NCI-H2107 (cell line): ENCODE measurements at regions not wholly inside any gene's neighbourhood (a gene's known extent, or its start where the extent isn't known, plus 50 kb on each side); places are given as distances from the start of the nearest gene placed in this dataset.

Experiments
- DNase-seq: peaks from one replicate; lab custom pipeline; 2025; lab: John Stamatoyannopoulos, UW

DNA sequence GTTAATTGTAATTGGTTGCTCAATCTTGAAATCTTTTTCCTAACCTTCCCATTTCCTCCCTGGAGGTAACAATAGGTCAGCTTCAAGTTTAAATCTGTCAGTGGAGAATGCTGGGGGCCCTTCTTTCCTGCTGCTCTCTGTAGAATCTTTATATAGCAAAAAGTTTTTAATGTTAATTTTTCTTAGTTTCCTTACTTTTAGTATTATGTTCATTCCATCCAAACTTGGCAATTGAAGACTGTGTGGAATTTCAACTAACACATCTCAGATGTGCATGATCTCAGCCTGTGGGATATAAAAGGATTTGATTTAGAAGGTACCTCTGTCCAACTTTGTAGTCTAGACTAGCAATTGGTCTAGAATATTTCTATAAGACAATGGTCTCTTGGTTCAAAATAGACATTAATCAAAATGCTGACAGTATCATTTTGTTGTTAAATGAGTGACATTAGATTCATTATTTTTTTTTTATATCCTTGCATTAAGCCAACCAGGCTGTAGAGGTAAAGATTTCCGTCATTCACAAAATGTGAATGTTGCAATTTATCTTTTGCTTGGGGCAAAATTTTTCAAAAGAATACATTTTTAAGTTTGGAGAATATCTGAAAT lies 100.4 kb upstream of the SEMA3A start:
- DNase-seq = no peak

DNA sequence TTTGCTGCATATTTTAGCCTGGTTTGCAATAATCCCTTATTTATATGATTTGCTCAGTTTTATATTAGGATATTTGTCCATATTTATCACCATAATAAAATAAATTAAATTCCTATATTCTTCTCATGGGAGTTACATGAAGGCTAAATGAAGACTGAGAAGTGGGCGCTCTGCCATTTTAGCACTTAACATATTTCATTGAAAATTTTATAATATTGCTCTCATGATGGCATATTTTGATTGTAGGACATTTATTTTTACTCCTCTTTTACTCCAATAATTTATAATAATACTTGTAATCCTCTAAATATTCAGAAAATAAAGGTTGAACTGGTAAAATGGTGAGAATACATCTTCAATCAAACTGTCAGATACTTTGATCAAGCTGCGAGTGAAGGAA lies 99.8 kb upstream of the SEMA3A start:
- no peak for DNase-seq

DNA sequence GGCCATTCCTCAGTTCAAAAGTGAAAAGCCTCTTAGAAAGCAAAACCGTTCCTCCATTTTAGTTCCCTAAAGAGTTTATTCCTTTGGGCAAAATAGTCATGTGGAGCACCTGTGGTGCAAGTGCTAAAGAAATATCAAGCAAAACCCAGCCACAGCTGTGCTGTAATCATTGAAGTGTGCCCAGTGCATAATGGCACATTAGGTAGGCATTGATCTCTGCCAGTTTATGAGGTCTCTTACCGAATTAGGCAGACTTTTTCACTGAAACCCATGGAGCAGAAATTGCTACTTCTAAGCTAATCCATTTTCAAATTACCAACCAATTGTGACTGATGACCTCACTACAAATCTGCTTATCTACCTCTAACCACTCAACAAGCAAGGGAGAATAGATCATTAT lies 97.2 kb upstream of the SEMA3A start:
- peak; percentile 74 for DNase-seq

DNA sequence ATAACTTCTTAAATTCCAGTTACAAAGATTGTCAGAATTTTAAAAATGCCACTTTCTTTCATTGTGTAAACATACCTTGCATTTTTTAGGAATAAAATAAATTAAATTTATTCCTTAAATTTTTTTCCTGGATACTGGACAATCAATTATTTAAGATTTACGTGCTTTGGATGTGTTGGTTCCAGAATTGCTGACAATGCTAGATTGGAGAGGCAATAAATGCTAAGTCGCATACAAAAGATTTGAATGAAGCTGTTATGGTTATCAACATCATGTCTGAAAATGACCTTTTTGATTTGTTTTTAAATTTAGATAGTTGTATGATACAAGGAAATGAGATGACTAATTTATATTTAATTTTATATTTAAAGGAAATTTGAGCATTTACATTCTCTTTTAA lies 89.2 kb upstream of the SEMA3A start:
- no peak for DNase-seq

DNA sequence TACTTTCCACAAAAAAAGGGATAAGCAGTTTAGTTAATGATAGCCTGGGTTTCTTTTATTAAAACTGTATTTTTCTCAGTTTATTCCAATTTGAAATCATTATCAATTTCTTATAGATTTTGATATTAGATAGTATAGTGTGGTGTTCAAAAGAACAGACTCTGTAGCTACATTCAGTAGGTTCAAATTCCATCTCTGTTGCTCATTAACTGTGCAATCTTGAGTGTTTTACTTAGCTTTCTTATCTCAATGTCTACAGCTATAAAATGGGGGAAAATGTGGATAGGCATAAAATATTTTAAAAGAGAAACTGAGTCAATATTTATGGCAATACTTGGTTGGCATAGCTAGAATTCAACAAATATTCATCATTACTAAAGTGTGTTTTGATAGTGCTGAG lies 86.9 kb upstream of the SEMA3A start:
- no peak for DNase-seq

DNA sequence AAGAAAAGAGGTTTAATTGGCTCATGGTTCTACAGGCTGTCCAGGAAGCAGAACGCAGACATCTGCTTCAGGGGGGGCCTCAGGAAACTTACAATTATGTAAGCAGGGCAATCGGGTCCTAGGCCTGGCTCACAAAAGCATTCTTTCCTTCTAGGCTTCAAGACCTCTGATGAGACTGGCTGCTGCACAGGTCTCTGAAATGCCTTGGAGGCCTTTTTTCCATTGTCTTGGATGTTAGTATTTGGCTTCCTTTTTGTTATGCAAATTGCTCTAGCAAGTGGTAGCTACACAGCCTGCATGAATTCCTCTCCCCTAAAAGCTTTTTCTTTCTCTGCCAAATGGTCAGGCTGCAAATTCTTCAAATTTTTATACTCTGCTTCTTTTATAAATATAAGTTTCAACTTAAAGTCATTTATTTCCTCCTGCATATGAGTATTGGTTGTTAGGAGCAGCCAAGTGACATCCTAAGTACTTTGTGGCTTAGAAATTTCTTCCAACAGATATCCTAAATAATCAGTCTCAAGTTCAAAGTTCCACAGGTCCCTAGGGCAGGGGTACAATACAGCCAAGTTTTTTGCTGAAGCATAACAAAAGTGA lies 83.1 kb upstream of the SEMA3A start:
- DNase-seq = no peak

DNA sequence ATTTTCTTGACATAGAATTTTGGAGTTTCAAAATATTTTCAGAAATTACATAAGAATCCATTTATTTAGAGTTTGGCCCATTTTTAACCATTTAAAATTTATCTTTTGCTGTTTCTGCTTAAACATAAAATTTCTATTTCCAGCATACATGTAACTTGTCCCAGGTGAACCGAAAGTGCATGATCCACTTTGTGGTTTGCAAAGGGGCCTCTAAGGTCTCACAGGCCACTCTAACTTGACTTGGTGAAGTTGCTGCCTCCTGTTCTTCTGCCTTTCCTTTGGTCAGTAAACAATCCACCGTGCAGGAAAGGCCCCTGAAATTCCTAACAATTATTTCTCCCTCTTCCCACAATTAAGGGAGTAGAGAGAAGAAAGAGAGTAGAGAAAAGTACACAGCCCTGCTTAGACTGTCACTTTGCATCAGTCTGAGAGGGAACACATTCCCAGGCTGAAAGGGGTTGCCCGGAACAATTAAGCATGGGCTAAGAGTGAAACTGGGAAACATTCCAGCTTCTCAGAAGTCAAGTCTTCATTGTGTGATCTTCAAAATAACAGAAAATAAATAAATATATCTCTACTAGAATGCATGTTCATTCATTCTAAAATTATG lies 79.5 kb upstream of the SEMA3A start:
- peak; percentile 6 for DNase-seq

DNA sequence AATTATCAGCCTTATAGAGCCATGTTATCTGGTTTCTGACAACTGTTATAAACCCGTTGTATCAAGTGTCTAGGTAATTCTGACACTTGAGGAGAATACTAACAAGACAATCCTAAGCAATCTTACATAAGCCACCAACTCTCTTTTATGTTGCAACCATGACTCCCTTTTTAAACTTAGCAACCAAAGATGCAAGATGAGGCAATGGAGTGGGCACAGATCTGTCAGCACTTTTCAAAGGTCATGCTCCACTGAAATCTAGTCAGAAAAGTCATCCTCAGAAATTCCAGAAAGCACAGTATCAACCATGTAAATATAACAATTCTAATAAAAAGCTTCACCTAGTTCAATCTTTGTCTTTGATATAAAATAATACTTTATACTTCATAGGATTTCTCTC lies 77.0 kb upstream of the SEMA3A start:
- DNase-seq = no peak

DNA sequence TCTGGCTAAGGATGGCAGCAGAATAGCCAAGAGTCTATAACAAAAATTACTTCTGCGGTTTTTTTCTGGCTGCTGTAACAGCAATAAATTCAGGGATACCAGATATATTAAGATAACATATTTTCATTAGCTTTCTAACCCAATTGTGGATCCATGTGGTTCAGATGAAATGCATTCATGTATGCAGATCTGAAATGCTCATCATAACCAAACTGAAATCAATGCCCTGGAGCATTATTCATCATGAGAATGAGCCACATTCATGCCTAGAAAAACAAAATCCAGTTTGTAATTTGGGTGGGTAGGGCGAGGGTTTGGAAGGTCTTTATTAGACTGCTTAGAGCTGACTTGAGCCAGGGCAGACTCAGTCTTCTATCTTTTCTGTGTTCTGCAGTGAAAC lies 69.8 kb upstream of the SEMA3A start:
- no peak for DNase-seq

DNA sequence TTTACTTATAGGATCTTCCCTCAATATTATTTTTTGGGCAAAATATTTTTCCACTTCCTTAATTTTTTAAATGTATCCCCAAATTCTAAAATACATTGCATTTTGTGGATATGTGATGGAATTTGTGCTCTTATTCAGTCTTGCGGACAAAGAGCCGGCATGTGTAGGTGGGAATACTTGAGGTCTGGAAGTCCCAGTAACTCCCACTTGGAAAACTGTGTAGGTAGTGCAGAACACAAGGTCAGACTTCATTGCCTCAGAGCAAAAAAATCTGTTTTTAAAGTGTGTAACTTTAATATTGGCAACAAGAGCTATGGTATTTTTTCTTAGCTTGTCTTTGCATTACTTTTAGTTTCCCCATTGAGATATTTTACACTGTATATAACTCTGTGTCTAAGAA lies 68.5 kb upstream of the SEMA3A start:
- no peak for DNase-seq

DNA sequence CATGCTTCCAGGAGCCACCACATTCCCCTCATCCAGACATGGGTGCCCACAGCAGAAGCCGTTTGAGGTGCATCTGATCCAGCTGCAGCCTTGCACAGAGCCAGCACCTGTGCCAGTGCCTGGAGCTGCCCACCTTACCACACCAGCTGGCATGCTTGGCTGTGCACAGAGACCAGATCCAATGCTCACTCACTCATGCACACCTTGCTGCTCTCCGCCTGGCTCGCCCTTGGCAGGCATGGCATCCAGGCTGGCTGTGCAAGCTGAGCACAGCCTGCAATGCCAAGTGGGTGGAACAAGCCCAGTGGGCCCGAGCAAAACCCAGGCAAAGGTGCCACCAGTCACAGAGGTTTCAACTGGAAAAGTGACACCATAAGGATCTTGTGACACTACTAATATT lies 66.9 kb upstream of the SEMA3A start:
- no peak for DNase-seq

DNA sequence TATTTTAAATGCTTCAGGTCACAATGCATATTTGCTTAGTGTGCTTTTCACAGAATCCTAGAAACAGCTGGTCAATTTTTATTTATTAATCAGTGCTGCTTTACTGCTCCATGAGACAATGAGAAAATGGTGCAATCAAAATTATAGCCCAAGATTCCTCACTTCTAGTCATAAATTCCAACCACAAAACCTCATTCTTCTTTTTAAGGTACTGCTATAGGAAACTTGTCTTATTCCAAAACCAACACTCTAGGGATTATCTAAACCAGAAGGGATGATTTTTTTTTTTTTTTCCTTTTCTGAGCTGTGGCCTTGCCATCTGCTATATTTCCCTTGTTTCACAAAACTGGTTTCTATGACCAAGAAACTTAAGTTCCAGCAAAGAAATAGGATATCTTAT lies 64.0 kb upstream of the SEMA3A start:
- DNase-seq = no peak

DNA sequence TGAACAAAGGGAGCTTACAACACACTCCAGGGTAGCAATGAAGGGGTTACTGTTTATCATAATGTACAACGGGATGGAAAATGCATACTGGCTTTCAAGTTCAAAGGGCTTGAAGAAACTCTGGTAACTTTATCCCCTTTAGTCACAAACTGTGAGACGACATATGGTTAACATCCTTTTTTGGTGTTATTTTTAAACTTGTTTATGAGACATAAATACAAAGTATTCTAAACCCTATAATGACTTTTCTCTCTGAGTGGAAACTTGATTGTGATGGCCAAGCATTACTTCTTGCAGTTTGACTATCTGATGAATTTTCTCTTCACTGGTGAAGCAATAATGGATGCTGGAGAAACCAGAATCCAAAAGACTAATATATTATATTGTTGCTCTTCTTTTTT lies 62.0 kb upstream of the SEMA3A start:
- no peak for DNase-seq

DNA sequence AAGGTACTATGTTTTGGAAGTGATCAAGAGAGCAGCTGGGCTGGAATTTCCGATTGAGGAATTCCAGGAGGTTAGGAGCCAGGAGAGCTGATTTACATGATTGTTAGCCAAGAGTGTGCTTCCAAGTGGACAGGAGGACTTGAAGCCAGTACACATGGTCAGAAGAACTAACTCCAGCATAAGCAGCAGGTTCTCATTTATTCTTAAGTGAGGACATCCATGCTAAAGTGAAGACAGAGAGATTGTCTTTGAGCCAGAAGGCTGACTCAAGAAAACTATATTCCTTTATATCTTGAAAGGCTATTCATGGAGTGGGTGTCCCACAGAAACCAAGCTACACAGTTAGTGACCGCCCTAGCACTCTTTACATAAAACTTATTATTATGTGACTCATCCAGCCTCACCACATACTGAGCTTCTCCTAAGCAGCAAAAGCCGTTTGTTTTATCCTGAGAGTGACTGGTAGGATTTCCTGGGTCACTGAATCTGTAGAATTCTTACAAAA lies 56.7 kb upstream of the SEMA3A start:
- no peak for DNase-seq

DNA sequence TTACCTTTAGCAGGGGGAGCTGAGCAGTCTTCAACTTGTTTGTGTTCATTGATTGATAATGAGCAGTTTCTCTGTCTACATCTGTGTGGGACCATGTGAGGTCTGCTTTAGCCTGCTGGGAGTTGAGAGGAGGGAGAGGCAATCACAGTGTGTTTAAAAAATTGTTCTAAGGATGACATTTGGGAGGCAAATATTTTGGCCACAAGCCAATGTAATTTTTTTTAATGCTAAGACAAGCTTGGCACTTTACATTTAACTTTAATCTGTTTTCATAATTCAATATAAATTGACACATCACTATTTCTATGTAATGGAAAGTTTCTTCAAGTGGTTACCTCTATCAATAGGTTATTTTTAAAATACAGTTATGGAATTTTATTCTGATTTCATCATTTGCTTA lies 55.9 kb upstream of the SEMA3A start:
- DNase-seq = no peak

DNA sequence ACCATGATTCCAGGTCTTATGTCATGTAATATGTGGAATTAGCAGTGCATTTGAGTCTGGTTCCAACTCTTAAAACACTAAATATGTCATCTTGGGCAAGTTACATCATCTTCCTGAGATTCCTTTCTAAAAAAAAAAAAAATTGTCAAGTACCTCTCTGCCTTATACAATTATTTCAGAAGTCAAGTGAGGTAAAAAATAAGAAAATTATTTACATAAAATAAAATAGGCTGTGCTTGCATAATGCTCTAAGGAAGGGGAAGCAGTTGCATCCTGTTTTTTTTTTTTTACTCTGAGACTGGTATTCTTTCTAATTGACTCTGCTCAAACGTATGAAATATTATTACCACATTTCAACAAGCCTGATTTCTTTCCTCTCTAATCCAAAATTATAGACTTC lies 55.1 kb upstream of the SEMA3A start:
- no peak for DNase-seq

DNA sequence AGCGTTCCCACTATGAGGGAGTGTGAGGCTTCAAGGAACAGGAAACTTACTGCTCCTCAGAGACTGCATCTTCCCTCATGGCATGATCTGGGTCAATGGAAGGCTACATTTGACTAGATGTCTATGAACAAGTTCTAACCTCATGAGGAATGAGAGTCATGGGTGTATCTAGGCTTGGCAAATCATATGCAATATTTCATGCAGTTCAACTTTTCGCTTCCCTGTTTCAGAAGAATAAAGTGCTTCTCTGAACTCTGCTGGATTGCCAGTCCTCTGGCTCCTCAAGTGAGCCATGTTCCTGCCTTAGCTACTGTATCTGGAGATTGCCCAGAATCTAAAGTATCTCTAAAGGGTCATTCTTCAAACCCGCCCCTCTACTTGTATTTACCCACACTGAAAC lies 54.3 kb upstream of the SEMA3A start:
- DNase-seq = no peak

DNA sequence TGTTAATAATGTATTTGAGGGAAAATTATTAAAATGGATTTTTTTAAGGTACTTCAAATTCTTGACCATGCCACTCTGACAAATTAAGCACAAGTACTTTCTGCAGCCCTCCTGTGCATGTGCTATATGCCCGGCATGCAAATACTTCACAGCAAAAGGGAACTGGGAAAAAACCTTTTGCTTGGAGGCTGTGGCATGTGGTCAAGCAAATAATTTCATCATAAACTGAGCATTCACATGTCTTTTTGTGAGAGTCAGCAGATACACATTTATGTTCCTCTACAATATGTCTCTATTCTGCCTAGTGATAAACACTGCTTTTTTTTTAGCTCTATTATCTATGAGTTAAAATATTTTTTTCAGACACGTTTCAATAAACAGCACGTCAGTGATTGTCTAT lies 53.7 kb upstream of the SEMA3A start:
- no peak for DNase-seq

DNA sequence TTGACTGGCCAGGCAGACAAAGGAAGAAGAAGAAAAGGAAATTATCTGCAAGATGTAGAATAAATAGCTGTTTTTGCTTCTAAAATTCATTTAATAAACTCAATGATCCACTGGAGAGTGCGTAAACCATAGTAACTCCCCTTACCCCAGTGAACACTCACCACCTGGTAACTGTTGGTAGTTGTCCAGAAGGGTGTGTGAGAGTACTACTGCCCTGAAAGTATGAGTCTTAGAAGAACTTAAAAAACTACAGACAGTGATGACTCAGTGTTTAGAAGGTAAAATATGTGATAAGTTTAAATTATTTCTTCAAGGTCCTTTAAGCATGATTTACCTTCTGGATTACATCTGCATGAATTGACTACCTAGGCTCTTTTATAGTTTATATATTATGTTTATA lies 53.0 kb upstream of the SEMA3A start:
- DNase-seq = no peak

DNA sequence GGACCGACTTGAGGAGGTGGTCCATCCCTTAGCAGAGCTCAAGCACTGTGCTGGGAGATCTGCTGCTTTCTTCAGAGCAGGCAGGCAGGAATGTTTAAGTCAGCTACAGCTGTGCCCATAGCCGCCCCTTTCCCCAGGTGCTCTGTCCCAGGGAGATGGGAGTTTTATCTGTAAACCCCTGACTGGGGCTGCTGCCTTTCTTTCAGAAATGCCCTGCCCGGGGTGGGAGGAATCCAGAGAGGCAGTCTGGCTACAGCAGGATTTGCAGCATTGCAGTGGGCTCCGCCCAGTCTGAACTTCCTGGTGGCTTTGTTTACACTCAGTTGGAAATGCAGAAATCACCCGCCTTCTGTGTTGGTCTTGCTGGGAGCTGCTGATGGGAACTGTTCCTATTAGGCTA lies 51.2 kb upstream of the SEMA3A start:
- DNase-seq = no peak
